ENCODE measurements at regions not wholly inside any gene's neighbourhood (a gene's known extent, or its start where the extent isn't known, plus 50 kb on each side); places are given as distances from the start of the nearest gene placed in this dataset.
A peak's percentile ranks its signal among the peaks of the same experiment; 100 is the strongest.

- DNase-seq (ENCODE audit: low read depth), result no peak
Observed at GRCh38 chr4:117326091-117326490, 240.7 kb upstream of the TRAM1L1 start.

GRCh38 chr4:117327491-117327890 is 242.1 kb upstream of the TRAM1L1 start:
- no peak for DNase-seq (ENCODE audit: low read depth)

GRCh38 chr4:117328333-117328732 is 243.0 kb upstream of the TRAM1L1 start:
- peak; percentile 25 for DNase-seq (ENCODE audit: low read depth)

GRCh38 chr4:117331817-117332216 is 246.4 kb upstream of the TRAM1L1 start:
- peak; percentile 47 for DNase-seq (ENCODE audit: low read depth)

GRCh38 chr4:117334451-117335188 is 249.2 kb upstream of the TRAM1L1 start:
- no peak for DNase-seq (ENCODE audit: low read depth)

GRCh38 chr4:117357437-117357836 is 272.1 kb upstream of the TRAM1L1 start:
- peak; percentile 27 for DNase-seq (ENCODE audit: low read depth)

GRCh38 chr4:117357866-117358265 is 272.5 kb upstream of the TRAM1L1 start:
- DNase-seq (ENCODE audit: low read depth), result no peak

- DNase-seq (ENCODE audit: low read depth), result peak; percentile 2
Observed at GRCh38 chr4:117370944-117371668, 285.7 kb upstream of the TRAM1L1 start.

GRCh38 chr4:117375101-117375500 is 289.7 kb upstream of the TRAM1L1 start:
- DNase-seq (ENCODE audit: low read depth), result no peak

GRCh38 chr4:117376692-117377091 is 291.3 kb upstream of the TRAM1L1 start:
- no peak for DNase-seq (ENCODE audit: low read depth)

- no peak for DNase-seq (ENCODE audit: low read depth)
Observed at GRCh38 chr4:117378942-117379341, 293.6 kb upstream of the TRAM1L1 start.

- DNase-seq (ENCODE audit: low read depth), result no peak
Observed at GRCh38 chr4:117383468-117383867, 298.1 kb upstream of the TRAM1L1 start.

GRCh38 chr4:117385526-117385925 is 300.1 kb upstream of the TRAM1L1 start:
- DNase-seq (ENCODE audit: low read depth), result peak; percentile 55

- no peak for DNase-seq (ENCODE audit: low read depth)
Observed at GRCh38 chr4:117387072-117387471, 301.7 kb upstream of the TRAM1L1 start.

GRCh38 chr4:117400039-117400835 is 314.9 kb upstream of the TRAM1L1 start:
- DNase-seq (ENCODE audit: low read depth), result peak; percentile 75

- no peak for DNase-seq (ENCODE audit: low read depth)
Observed at GRCh38 chr4:117412661-117413060, 327.3 kb upstream of the TRAM1L1 start.

GRCh38 chr4:117417856-117418255 is 332.5 kb upstream of the TRAM1L1 start:
- peak; percentile 42 for DNase-seq (ENCODE audit: low read depth)

- DNase-seq (ENCODE audit: low read depth), result no peak
Observed at GRCh38 chr4:117420948-117421347, 335.6 kb upstream of the TRAM1L1 start.

- DNase-seq (ENCODE audit: low read depth), result no peak
Observed at GRCh38 chr4:117421706-117422105, 336.3 kb upstream of the TRAM1L1 start.

- DNase-seq (ENCODE audit: low read depth), result no peak
Observed at GRCh38 chr4:117422297-117422696, 336.9 kb upstream of the TRAM1L1 start.

GRCh38 chr4:117425636-117426035 is 340.3 kb upstream of the TRAM1L1 start:
- no peak for DNase-seq (ENCODE audit: low read depth)

- DNase-seq (ENCODE audit: low read depth), result no peak
Observed at GRCh38 chr4:117428536-117428935, 343.2 kb upstream of the TRAM1L1 start.

GRCh38 chr4:117429061-117429460 is 343.7 kb upstream of the TRAM1L1 start:
- no peak for DNase-seq (ENCODE audit: low read depth)
